ENCODE measurements at regions not wholly inside any gene's neighbourhood (a gene's known extent, or its start where the extent isn't known, plus 50 kb on each side); places are given as distances from the start of the nearest gene placed in this dataset.

DNA sequence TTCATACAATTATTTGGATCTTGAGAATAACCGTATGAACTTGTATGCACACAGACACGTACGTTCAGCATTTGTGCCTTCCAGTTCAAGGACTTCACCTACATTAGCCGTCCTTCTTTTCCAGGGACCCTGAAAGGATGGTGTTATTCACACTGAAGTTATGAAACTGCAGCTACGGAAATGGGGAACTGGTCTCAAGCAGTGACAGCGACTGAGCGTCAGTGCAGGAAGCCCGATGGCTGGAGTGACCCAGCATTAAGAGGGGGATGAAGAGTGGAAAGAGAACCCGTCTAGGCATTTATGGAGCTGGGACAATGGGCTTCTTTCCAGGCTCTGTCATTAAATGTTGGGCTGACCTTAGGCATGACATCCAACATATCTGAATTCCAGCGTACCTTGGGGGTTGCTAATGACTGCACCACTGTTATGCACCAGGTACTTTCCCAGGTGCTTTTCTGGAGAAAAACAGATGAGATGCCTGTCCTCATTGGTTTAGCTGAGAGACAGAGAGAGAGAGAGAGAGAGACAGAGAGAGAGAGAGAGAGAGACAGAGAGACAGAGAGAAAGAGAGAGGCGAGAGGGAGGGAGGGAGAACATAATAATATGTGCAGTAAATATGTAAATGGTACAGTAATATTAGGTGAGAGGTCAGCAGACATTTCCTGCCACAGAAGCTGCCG lies 204.7 kb upstream of the EXOC2 start:
- H3K27ac ChIP-seq (ENCODE audit: extremely low read depth, low read depth, low read length) = no peak overlapping the region
- CTCF ChIA-PET = interaction anchor here (0.8 to 1.6 kb wide), 3 partner anchors 14 to 304 kb away, joined by 4 to 8 read pairs (median 6); no protein-coding TSS in a partner anchor
- no peaks in the 10 kb centered on the region for H3K36me3 ChIP-seq (ENCODE audit: control insufficient read depth in 2 of 2, insufficient read depth in 1 of 2, low read length in 2 of 2)
- no peaks in the 10 kb centered on the region for H3K9me3 ChIP-seq (ENCODE audit: control insufficient read depth, insufficient read depth, low read depth, low read length)
- H3K4me1 ChIP-seq (ENCODE audit: control insufficient read depth, insufficient read depth, low read length) = no peaks in the 10 kb centered on the region
- TF ChIP-seq ZFP41 (tag by site-specific recombination; IDR thresholded peaks at IDR 0.05; ENCODE audit: borderline replicate concordance) = no peak
- no peak for TF ChIP-seq REST (tag by site-specific recombination; IDR thresholded peaks at IDR 0.05)
- no peak for TF ChIP-seq BCL11B (tag by site-specific recombination; IDR thresholded peaks at IDR 0.05; ENCODE audit: low read depth)
- no peak for TF ChIP-seq ZSCAN4 (tag by site-specific recombination; IDR thresholded peaks at IDR 0.05)
- peak; percentile 69; the same call in 1 of the 2 replicates for TF ChIP-seq ZNF596 (tag by site-specific recombination; IDR thresholded peaks at IDR 0.05)
- TF ChIP-seq ZNF121 (tag by site-specific recombination; IDR thresholded peaks at IDR 0.05) = no peak
- POLR2A ChIA-PET = no interaction called here
- no peak overlapping the region for H3K4me3 ChIP-seq (ENCODE audit: low read depth, low read length)

DNA sequence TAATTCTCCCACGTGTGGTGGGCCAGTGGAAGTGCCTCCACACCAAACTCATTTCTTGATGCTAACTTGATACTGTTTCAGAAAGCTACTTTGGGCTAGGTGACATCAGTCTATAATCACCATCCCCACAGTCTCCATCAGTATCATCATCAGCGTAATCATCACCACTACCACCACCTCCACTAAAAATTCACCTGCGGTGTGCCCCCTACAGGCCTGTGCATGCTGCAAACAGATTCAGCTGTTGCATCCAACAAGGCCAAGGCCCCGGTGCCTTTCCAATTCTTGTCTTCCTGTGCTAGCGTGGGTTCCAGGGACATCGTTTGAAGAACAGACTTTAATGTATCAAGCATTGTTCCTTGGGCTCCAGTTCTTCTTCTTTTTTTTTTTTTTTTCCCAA lies 201.3 kb upstream of the EXOC2 start:
- H3K36me3 ChIP-seq (ENCODE audit: control insufficient read depth in 2 of 2, insufficient read depth in 1 of 2, low read length in 2 of 2) = no peaks in the 10 kb centered on the region
- no peaks in the 10 kb centered on the region for H3K4me1 ChIP-seq (ENCODE audit: control insufficient read depth, insufficient read depth, low read length)
- CTCF ChIA-PET = interaction anchor here (0.7 to 1.4 kb wide), 8 partner anchors 19 to 479 kb away, joined by 3 to 6 read pairs (median 3); no protein-coding TSS in a partner anchor
- H3K27ac ChIP-seq (ENCODE audit: extremely low read depth, low read depth, low read length) = no peak overlapping the region
- H3K9me3 ChIP-seq (ENCODE audit: control insufficient read depth, insufficient read depth, low read depth, low read length) = no peaks in the 10 kb centered on the region
- POLR2A ChIA-PET = interaction anchor here (0.7 kb wide), 1 partner anchor 52 kb away, joined by 5 read pairs; no protein-coding TSS in a partner anchor
- H3K4me3 ChIP-seq (ENCODE audit: low read depth, low read length) = no peak overlapping the region
- TF ChIP-seq ZNF830 (tag by site-specific recombination; IDR thresholded peaks at IDR 0.05; ENCODE audit: low read depth) (no peak), FEZF1 (tag by site-specific recombination; IDR thresholded peaks at IDR 0.05) (0 out of 2 replicates have a peak, but pooled peaks have one; percentile 2), SCRT2 (tag by site-specific recombination; IDR thresholded peaks at IDR 0.05) (peak; percentile 74), ZNF580 (tag by site-specific recombination; IDR thresholded peaks at IDR 0.05) (0 out of 2 replicates have a peak, but pooled peaks have one; percentile 23)

DNA sequence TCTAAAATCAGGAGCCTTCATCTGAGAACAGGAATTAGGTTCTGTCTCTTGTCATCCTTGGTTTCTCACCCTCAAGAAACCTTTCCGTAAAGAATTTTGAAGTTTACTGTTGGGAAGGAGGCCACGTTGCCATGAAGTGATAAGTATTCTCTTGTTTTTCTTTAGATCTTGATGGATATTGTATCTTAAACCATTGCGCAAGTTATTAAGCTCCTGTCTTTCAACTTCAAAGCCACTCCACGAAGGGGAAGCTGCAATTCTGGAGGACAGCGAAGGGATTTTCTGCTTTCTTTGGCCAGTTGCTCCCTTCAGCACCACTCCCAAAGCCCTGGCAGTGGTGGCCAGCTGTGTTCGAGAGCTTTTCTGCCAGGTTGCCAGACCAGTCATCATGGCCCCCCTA lies 198.1 kb upstream of the EXOC2 start:
- Histone ChIP-seq H3K27ac (ENCODE audit: extremely low read depth, low read depth, low read length) (no peak overlapping the region), H3K36me3 (ENCODE audit: control insufficient read depth in 2 of 2, insufficient read depth in 1 of 2, low read length in 2 of 2) (no peaks in the 10 kb centered on the region), H3K4me3 (ENCODE audit: low read depth, low read length) (no peak overlapping the region), H3K9me3 (ENCODE audit: control insufficient read depth, insufficient read depth, low read depth, low read length) (no peaks in the 10 kb centered on the region), H3K4me1 (ENCODE audit: control insufficient read depth, insufficient read depth, low read length) (no peaks in the 10 kb centered on the region)
- CTCF ChIA-PET = interaction anchor here (0.7 kb wide), 1 partner anchor 94 kb away, joined by 3 read pairs; no protein-coding TSS in a partner anchor
- POLR2A ChIA-PET = no interaction called here
- TF ChIP-seq SP7 (tag by site-specific recombination; IDR thresholded peaks at IDR 0.05) = no peak

- no peaks in the 10 kb centered on the region for H3K4me1 ChIP-seq (ENCODE audit: control insufficient read depth, insufficient read depth, low read length)
- ChIA-PET CTCF (no interaction called here), POLR2A (no interaction called here)
- no peak overlapping the region for H3K4me3 ChIP-seq (ENCODE audit: low read depth, low read length)
- no peak for TF ChIP-seq OVOL3 (tag by site-specific recombination; IDR thresholded peaks at IDR 0.05)
- no peak overlapping the region for H3K27ac ChIP-seq (ENCODE audit: extremely low read depth, low read depth, low read length)
- no peaks in the 10 kb centered on the region for H3K9me3 ChIP-seq (ENCODE audit: control insufficient read depth, insufficient read depth, low read depth, low read length)
- H3K36me3 ChIP-seq (ENCODE audit: control insufficient read depth in 2 of 2, insufficient read depth in 1 of 2, low read length in 2 of 2) = no peaks in the 10 kb centered on the region
These were observed 197.3 kb upstream of the EXOC2 start for GRCh38 chr6:890201-890600.
